SU-DHL-6 (cell line): ENCODE measurements at regions not wholly inside any gene's neighbourhood (a gene's known extent, or its start where the extent isn't known, plus 50 kb on each side); places are given as distances from the start of the nearest gene placed in this dataset.

Experiments
- H2AFZ ChIP-seq: fragments of 200-600 bp; sonication (generic); 2 replicates; pipeline ENCODE4 v1.6.1; 2014; ENCODE audit warnings: low read depth, mild to moderate bottlenecking, moderate library complexity, mixed read lengths, antibody characterized with exemption, low read length; ENCODE audit not compliant: severe bottlenecking
- H3F3A ChIP-seq: fragments of 200-600 bp; shearing (Covaris generic); 2 replicates; pipeline ENCODE4 v1.6.0; 2016; ENCODE audit warnings: antibody characterized with exemption, mild to moderate bottlenecking; ENCODE audit not compliant: insufficient read depth
- H3K27ac ChIP-seq: fragments of 200-600 bp; sonication (generic); 2 replicates; pipeline ENCODE4 v1.5.1; 2016; ENCODE audit warnings: low read depth, mild to moderate bottlenecking, low read length, moderate library complexity, mixed read lengths
- H3K27me3 ChIP-seq: fragments of 200-600 bp; sonication (generic), shearing (Covaris generic); 2 replicates; pipeline ENCODE4 v1.6.0; 2014; ENCODE audit warnings: mild to moderate bottlenecking, low read length
- H3K36me3 ChIP-seq: fragments of 200-600 bp; sonication (generic); 2 replicates; pipeline ENCODE4 v1.6.1; 2014; ENCODE audit warnings: mild to moderate bottlenecking, low read length, mixed read lengths
- H3K4me2 ChIP-seq: fragments of 300-600, 200-600 bp; shearing (Covaris generic), sonication (generic); 2 replicates; pipeline ENCODE4 v1.6.0; 2014; ENCODE audit warnings: low read length, low read depth, mild to moderate bottlenecking; ENCODE audit not compliant: poor library complexity, severe bottlenecking
- H3K4me3 ChIP-seq: fragments of 200-600 bp; sonication (generic); 2 replicates; pipeline ENCODE4 v1.5.1; 2014; ENCODE audit warnings: antibody characterized with exemption, low read length, mild to moderate bottlenecking, mixed read lengths; ENCODE audit not compliant: insufficient read depth, poor library complexity, severe bottlenecking
- H3K79me2 ChIP-seq: fragments of 200-600 bp; sonication (generic); 2 replicates; pipeline ENCODE4 v1.6.1; 2014; ENCODE audit warnings: mild to moderate bottlenecking, low read length, moderate library complexity; ENCODE audit not compliant: insufficient read depth
- H3K9ac ChIP-seq: fragments of 200-600 bp; sonication (generic); 2 replicates; pipeline ENCODE4 v1.7.0; 2014; ENCODE audit warnings: mild to moderate bottlenecking, low read length
- H3K9me2 ChIP-seq: fragments of 200-600 bp; sonication (generic); replicated peaks from 2 replicates; pipeline ENCODE4 v1.6.1; 2014; ENCODE audit warnings: low read length; ENCODE audit not compliant: insufficient read depth
- H3K9me3 ChIP-seq: fragments of 200-600 bp; sonication (generic); 2 replicates; pipeline ENCODE4 v1.6.1; 2014; ENCODE audit warnings: low read length, mixed read lengths; ENCODE audit not compliant: insufficient read depth
- H4K20me1 ChIP-seq: fragments of 200-600 bp; sonication (generic); 2 replicates; pipeline ENCODE4 v1.6.1; 2014; ENCODE audit warnings: low read depth, mild to moderate bottlenecking, antibody characterized with exemption, low read length, moderate library complexity, mixed read lengths
- EZH2phosphoT487 ChIP-seq: fragments of 200-600 bp; sonication (generic), shearing (Covaris generic); conservative IDR thresholded peaks from 2 replicates; pipeline ENCODE4 v1.6.1; 2018; ENCODE audit warnings: mild to moderate bottlenecking, antibody characterized with exemption, low read length, moderate library complexity, mixed read lengths
- TF ChIP-seq, protein P1 (sequence below): fragments of 200-600 bp; sonication (generic); IDR thresholded peaks from one replicate; pipeline ENCODE4 v1.5.1; 2017; ENCODE audit warnings: antibody characterized with exemption, mild to moderate bottlenecking, low read length, moderate library complexity; ENCODE audit not compliant: insufficient read depth, poor library complexity, severe bottlenecking

DNA sequence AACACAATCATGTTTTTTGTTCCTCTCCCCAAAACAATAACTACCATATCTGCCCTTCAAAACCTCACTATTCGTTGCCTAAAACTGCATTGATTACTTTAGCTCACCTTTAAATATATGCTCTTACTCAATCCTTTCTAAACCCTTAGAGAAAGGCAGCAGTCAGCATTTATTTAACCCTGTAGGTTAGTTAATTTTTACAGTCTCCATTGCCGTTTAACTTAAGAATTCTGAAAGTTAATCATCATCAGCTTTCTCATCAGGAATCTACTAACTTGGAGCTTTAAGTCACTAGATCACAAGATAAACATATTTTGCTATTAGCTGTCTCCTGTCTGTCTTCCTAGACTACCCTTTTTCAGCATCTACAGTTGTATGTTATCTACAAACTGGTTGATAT, 991.9 kb downstream of the EPHA7 start:
- no peaks in the 10 kb centered on the region for H3K79me2 ChIP-seq
- no peak overlapping the region for H3K27ac ChIP-seq

DNA sequence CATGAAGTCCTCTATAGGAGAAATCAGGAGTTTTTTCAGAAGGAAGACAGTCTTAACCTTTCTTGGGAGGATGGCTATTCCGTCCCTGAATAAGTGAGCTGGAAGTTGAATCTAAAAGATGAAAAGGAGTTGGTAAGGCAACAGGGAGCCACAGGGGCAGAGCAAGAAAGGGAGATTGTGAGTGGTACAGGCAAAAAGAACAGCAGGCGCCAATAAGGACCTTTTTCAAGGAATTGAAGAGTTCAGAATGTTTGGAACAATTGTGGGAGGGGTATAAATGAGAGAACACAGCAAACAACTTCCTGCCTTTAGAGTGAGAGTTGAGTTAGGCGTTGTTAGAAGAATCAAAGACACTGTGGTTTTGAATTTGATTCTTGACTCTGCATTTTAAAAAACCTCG, 1003.7 kb downstream of the EPHA7 start:
- no peak for TF ChIP-seq EZH2phosphoT487
- TF ChIP-seq, protein P1, sequence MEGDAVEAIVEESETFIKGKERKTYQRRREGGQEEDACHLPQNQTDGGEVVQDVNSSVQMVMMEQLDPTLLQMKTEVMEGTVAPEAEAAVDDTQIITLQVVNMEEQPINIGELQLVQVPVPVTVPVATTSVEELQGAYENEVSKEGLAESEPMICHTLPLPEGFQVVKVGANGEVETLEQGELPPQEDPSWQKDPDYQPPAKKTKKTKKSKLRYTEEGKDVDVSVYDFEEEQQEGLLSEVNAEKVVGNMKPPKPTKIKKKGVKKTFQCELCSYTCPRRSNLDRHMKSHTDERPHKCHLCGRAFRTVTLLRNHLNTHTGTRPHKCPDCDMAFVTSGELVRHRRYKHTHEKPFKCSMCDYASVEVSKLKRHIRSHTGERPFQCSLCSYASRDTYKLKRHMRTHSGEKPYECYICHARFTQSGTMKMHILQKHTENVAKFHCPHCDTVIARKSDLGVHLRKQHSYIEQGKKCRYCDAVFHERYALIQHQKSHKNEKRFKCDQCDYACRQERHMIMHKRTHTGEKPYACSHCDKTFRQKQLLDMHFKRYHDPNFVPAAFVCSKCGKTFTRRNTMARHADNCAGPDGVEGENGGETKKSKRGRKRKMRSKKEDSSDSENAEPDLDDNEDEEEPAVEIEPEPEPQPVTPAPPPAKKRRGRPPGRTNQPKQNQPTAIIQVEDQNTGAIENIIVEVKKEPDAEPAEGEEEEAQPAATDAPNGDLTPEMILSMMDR: no peak
- Histone ChIP-seq H3K4me3 (no peak overlapping the region), H3K9me2 (no peaks in the 10 kb centered on the region), H3K27me3 (no peaks in the 10 kb centered on the region), H3K36me3 (no peaks in the 10 kb centered on the region), H3K27ac (no peak overlapping the region), H2AFZ (no peak overlapping the region), H3K79me2 (no peaks in the 10 kb centered on the region), H3K9me3 (no peaks in the 10 kb centered on the region), H3K4me2 (no peak overlapping the region), H4K20me1 (no peaks in the 10 kb centered on the region), H3K9ac (no peak overlapping the region), H3F3A (no peaks in the 10 kb centered on the region)

More for the DNA sequence above, 991.9 kb downstream of the EPHA7 start:
- H3K36me3 ChIP-seq: no peaks in the 10 kb centered on the region
- H4K20me1 ChIP-seq: no peaks in the 10 kb centered on the region
- no peaks in the 10 kb centered on the region for H3K9me3 ChIP-seq
- H3F3A ChIP-seq: no peaks in the 10 kb centered on the region
- H2AFZ ChIP-seq: no peak overlapping the region
- TF ChIP-seq, protein P1: no peak
- TF ChIP-seq EZH2phosphoT487: no peak
- no peak overlapping the region for H3K4me2 ChIP-seq
- H3K9ac ChIP-seq: no peak overlapping the region
- H3K4me3 ChIP-seq: no peak overlapping the region
- H3K9me2 ChIP-seq: no peaks in the 10 kb centered on the region
- H3K27me3 ChIP-seq: no peaks in the 10 kb centered on the region

DNA sequence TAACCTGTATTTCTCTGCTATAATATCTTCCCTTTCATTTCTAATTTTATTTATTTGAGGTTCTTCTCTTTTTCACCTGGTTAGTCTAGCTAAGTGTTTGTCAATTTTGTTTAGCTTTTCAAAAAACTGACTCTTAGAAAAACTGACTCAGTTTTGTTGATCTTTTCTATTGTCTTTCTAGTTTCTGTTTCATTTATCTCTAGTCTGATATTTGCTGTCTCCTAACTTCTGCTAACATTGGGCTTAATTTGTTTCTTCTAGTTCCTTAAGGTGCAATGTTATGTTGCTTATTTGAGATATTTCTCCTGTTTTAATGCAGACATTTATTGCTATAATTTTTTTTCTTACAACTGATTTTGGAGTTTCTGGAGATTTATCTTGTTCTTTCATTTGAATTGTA, 1011.0 kb downstream of the EPHA7 start:
- Histone ChIP-seq H3K79me2 (no peaks in the 10 kb centered on the region), H3K36me3 (no peaks in the 10 kb centered on the region), H3K9ac (no peak overlapping the region), H3K4me2 (no peak overlapping the region), H3K9me3 (no peaks in the 10 kb centered on the region), H3F3A (no peaks in the 10 kb centered on the region), H2AFZ (no peak overlapping the region), H4K20me1 (no peaks in the 10 kb centered on the region), H3K27me3 (no peaks in the 10 kb centered on the region), H3K4me3 (no peak overlapping the region), H3K9me2 (no peaks in the 10 kb centered on the region), H3K27ac (no peak overlapping the region)
- TF ChIP-seq, protein P1: no peak
- no peak for TF ChIP-seq EZH2phosphoT487
